Thyroid gland (tissue), 4 donors: ENCODE measurements at regions not wholly inside any gene's neighbourhood (a gene's known extent, or its start where the extent isn't known, plus 50 kb on each side); places are given as distances from the start of the nearest gene placed in this dataset.

Experiments
- DNase-seq, 2 donors: peaks; one replicate each; pipeline ENCODE4 v3.0.0-alpha.2; 2019
- H3K27ac ChIP-seq, 3 donors: fragments of 200-600 bp; sonication (generic); 1 replicate in 2 of 3; 2 replicates in 1 of 3; pipeline ENCODE4 v1.5.1; 2016 to 2019; ENCODE audit warnings: mild to moderate bottlenecking in 1 of 3, moderate library complexity in 1 of 3
- H3K27me3 ChIP-seq: fragments of 200-600 bp; sonication (generic); one replicate; pipeline ENCODE4 v1.5.1; 2019
- H3K36me3 ChIP-seq, 2 donors: fragments of 200-600 bp; sonication (generic); one replicate each; pipeline ENCODE4 v1.5.1; 2016 to 2019
- H3K4me1 ChIP-seq, 2 donors: fragments of 200-600 bp; sonication (generic); one replicate each; pipeline ENCODE4 v1.5.1; 2017 to 2019
- H3K4me3 ChIP-seq, 3 donors: fragments of 200-600 bp; sonication (generic); replicated peaks in 1 of 3; 1 replicate in 2 of 3; 2 replicates in 1 of 3; pipeline ENCODE4 v1.5.1; 2016; ENCODE audit warnings: mild to moderate bottlenecking in 1 of 3
- H3K9me3 ChIP-seq: fragments of 200-600 bp; sonication (generic); one replicate; pipeline ENCODE4 v1.5.1; 2017
- POLR2A ChIP-seq, 2 donors: fragments of 450-650 bp; IDR thresholded peaks; one replicate each; pipeline ENCODE4 v1.6.1; 2017; ENCODE audit warnings: antibody characterized with exemption in 2 of 2, mild to moderate bottlenecking in 2 of 2, moderate library complexity in 1 of 2
- WGBS, 2 donors: methylation state at CpG; one replicate each; pipeline ENCODE4 v1.1.5; 2017; 5-methylcytosine and 5-hydroxymethylcytosine counted together
- intact Hi-C: fragments of 100-400 bp; cut with DNase I; formaldehyde crosslinking; loops from one replicate; pipeline ENCODE4 v1.15.1; 2023
- TF ChIP-seq, protein P1 (sequence below), 6 experiments: fragments of 200-600 bp in 3 of 6; fragments of 450-650 bp in 3 of 6; sonication (generic) in 3 of 6; IDR thresholded peaks; one replicate each; pipeline ENCODE4 v1.5.1; 2016 to 2019; ENCODE audit warnings: antibody characterized with exemption in 6 of 6, mild to moderate bottlenecking in 2 of 6, inconsistent platforms in 1 of 6, moderate library complexity in 1 of 6

DNA sequence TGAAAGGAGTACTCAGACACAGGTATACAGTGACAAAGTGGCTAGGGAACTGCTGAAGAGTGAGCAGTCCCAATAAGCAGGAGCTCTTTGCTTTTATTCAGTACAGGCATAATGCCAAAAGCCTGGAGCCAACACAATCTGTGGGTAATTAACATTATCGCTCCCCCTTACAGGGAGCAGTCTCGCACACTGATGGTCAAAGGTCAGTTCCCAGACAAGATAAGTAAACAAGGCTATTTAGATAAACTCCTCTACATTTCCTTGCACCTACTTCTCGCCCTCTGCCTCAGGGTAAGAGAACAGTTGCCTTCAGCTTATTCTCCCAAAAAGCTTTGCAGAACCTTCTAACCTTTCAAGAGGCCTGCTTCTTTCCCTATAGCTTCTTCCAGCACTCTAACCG lies 73.9 kb upstream of the TAF9B start:
- no peak for DNase-seq
- intact Hi-C loops = no loop called here
- TF ChIP-seq, protein P1, sequence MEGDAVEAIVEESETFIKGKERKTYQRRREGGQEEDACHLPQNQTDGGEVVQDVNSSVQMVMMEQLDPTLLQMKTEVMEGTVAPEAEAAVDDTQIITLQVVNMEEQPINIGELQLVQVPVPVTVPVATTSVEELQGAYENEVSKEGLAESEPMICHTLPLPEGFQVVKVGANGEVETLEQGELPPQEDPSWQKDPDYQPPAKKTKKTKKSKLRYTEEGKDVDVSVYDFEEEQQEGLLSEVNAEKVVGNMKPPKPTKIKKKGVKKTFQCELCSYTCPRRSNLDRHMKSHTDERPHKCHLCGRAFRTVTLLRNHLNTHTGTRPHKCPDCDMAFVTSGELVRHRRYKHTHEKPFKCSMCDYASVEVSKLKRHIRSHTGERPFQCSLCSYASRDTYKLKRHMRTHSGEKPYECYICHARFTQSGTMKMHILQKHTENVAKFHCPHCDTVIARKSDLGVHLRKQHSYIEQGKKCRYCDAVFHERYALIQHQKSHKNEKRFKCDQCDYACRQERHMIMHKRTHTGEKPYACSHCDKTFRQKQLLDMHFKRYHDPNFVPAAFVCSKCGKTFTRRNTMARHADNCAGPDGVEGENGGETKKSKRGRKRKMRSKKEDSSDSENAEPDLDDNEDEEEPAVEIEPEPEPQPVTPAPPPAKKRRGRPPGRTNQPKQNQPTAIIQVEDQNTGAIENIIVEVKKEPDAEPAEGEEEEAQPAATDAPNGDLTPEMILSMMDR (IDR thresholded peaks at IDR 0.05) = no peak
- TF ChIP-seq POLR2A (IDR thresholded peaks at IDR 0.05) = no peak

DNA sequence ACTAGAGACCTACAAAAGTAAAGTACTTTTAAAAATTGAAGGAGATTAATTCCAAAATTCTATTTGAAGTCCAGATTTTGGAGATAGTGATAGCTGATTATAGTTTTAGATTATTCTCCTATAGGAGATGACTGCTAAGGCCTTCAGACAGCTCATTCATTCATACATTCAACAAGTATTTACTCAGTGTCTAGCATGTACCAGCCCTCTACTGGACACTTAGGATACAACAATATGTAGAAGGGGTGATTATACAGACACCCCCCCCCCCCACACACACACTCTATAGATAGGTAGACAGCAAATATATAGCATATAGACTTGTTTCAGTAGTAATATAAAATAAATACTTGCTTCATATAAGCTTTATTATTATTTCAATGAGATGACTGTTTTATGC lies 60.4 kb upstream of the TAF9B start:
- Histone ChIP-seq H3K4me3 (no peak overlapping the region), H3K9me3 (no peaks in the 10 kb centered on the region), H3K36me3 (no peaks in the 10 kb centered on the region), H3K27me3 (no peaks in the 10 kb centered on the region), H3K4me1 (no peaks in the 10 kb centered on the region), H3K27ac (no peak overlapping the region)
- intact Hi-C loops = no loop called here
- no peak for DNase-seq
- TF ChIP-seq POLR2A (IDR thresholded peaks at IDR 0.05) = no peak
- TF ChIP-seq, protein P1 (IDR thresholded peaks at IDR 0.05) = peak in 1 of 6 experiments; percentile 15

More for the DNA sequence above, 73.9 kb upstream of the TAF9B start:
- Histone ChIP-seq H3K9me3 (no peaks in the 10 kb centered on the region), H3K4me1 (no peaks in the 10 kb centered on the region), H3K27me3 (no peaks in the 10 kb centered on the region), H3K36me3 (no peaks in the 10 kb centered on the region), H3K27ac (no peak overlapping the region), H3K4me3 (no peak overlapping the region)
- 33 to 38% methylated on average over 4 of the region's 4 CpGs for WGBS, 2 donors
